ENCODE measurements at regions not wholly inside any gene's neighbourhood (a gene's known extent, or its start where the extent isn't known, plus 50 kb on each side); places are given as distances from the start of the nearest gene placed in this dataset.
"Not testable (repeated sequence)": the region's sequence is repeated elsewhere in the genome, so short reads cannot be mapped to it uniquely, and the experiment has no call there.

GRCh38 chr9:31390403-31391025 lies 993.9 kb upstream of the ACO1 start:
- DNase-seq (ENCODE audit: low read depth): no peak

DNA sequence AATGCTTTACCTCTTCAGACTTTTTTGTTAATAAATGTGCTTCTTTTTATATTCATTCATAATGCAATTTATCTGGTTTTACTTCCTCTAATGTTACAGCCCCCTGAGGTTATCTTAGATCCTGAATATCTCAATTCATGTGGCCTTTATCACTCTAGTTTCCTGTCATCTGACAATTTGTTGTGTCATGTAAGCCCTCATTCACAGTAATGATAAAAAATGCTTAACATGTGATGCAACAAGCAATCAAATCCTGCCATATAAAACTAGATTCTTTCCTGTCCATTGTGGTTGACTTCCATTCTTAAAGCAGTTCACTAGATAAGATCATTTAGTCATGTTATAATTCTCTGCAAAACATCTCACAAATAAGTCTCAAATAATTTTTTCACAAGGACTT lies 991.2 kb upstream of the ACO1 start:
- peak; percentile 9 for DNase-seq (ENCODE audit: low read depth)

- DNase-seq (ENCODE audit: low read depth): peak; percentile 35
Observed at GRCh38 chr9:31394015-31394473, 990.4 kb upstream of the ACO1 start.

DNA sequence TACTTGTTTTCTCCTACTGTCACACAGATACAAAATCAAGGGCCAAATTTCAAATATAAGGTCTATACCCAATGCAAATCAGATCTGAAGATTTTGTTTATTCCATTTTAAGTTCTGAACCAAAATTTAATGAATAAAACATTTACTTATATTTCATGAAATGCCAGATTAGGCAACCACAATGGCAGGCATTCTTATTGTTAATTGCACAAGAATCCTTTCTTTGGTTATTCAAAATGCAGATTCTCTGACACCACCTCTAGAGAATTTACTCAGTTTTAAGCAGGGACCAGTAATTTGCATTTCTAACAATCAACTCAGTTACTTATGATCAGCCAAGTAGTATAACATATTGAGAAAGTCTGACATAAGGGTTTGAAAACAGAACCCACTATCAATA lies 972.4 kb upstream of the ACO1 start:
- DNase-seq (ENCODE audit: low read depth): no peak

DNA sequence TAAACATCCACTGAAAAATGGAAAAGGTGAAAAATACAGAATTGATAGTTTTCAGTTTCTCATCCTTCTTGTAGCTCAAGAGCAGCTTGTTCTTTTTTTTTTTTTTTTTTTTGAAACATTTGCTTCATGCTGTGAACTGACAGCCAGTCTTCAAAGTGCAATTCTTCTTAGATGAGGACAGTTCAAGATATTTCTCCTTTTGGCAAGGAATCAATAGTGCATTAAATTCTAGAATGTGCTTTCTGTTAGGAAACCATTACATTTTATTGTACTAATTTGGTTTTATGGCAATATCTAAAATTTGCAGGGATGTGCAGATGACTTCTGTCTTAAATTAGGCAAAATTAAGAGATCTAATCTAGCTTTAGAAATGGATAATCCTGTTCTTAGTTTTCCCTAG lies 969.3 kb upstream of the ACO1 start:
- DNase-seq (ENCODE audit: low read depth): no peak

DNA sequence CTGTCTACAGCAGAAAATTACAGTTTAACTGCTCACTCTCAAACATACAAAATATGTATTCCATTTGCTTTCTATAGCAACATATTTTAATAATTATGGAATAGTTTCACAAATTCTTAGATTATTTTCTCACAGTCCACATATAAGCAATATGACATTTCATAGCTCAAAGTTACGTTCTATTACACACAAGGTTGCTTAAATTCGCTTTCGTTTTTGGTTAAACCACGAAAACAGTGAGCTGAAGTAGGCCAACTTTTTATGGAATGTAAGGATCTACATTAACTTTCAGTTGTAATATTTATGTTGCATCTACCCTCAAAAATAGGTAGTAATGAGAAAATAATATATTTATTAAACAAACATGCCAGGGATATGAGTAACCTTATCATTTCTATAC lies 966.0 kb upstream of the ACO1 start:
- DNase-seq (ENCODE audit: low read depth): peak; percentile 2

DNA sequence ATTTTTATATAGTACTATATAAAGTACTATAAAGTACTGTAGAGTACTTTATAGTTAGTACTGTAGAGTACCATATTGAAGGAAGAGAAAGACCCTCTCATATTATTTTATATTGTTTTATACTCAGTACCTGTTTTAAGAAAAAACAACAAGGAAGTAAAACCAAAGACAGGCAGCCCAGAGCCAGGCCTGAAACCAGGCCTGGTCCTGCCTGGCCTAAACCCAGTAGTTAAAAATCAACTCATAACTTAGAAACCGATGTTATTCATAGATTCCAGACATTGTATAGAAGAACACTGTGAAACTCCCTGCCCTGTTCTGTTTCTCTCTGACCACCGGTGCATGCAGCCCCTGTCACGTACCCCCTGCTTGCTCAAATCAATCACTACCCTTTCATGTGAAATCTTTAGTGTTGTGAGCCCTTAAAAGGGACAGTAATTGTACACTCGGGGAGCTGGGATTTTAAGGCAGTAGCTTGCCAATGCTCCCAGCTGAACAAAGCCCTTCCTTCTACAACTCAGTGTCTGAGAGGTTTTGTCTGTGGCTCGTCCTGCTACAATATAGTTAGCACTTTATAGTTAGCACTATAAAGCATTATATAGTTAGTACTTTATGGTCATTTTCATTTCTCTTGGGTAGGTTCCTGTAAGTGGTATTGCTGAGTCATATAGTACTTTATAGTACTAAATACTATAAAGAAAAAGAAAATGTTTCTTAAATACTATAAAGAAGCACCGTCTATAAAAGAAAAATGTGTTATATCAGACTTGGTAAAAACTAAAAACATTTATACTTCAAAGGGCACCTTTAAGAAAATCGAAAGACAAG lies 940.6 kb upstream of the ACO1 start:
- DNase-seq (ENCODE audit: low read depth): not testable (repeated sequence)

DNA sequence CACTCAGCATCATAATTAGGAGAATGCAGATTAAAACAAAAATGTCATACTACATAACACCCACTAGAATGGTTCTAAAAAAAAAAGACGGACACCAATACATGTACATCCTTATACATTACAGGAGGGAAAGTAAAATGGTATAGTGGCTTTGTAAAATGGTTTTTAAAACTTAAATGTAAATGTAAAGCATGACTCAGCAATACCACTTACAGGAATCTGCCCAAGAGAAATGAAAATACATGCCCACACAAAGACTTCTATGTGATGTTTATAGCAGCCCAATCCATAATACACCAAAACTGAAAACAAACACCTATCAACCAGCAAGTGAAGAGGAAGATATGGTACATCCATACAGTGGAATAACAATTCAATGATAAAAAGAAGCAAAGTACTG lies 939.1 kb upstream of the ACO1 start:
- no peak for DNase-seq (ENCODE audit: low read depth)

DNA sequence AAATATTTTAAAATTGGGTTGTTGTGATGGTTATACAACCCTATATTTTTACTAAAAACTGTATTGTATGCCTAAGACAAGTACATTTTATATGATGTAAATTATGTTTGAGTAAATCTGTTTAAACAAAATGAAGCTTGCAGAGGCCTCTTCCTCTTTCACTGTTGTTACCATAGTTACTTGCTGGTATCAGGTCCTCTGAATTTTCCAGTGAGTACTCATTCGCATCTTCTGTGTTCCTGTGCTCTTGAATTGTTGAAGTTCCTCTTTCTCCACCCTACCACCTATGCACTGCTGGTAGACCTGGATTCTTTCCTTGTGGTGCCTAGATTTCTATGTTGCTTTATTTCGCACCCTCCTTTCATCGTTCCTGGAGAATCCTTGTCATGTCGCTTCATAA lies 938.5 kb upstream of the ACO1 start:
- DNase-seq (ENCODE audit: low read depth): no peak

DNA sequence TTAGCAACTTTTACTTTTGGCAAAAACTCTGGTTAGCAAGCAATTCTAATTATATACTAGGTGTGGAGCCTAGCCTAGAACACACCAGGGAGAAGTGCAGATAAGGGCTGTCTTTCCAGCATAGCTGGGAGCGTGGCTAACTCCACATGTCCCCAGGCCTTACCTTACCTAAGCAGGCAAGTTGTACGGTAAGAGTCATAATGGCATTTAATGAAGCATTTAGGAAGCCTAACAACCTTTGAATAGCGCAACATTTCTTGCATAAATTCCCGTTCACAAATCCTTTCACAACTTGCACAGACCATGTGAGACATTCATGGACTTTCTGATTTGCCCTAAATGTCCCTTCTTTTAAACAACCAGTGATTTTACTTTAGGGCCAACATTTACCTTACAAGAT lies 917.4 kb upstream of the ACO1 start:
- DNase-seq (ENCODE audit: low read depth): no peak

DNA sequence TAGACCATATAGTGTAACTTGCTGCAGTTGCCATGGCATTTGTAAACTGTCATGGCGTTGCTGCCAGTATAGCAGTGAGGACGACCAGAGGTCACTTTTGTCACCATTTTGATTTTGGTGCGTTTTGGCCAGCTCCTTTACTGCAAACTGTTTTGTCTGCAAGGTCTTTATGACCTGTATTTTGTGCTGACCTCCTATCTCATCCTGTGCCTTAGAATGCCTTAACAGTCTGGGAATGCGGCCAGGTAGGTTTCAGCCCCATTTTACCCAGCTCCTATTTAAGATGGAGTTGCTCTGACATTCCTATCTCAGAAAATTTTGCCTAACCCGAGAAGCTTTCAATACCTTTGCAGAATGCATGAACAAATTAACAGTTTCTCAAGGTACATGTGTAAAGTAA lies 914.4 kb upstream of the ACO1 start:
- no peak for DNase-seq (ENCODE audit: low read depth)

GRCh38 chr9:31471010-31471409 lies 913.4 kb upstream of the ACO1 start:
- DNase-seq (ENCODE audit: low read depth): no peak

DNA sequence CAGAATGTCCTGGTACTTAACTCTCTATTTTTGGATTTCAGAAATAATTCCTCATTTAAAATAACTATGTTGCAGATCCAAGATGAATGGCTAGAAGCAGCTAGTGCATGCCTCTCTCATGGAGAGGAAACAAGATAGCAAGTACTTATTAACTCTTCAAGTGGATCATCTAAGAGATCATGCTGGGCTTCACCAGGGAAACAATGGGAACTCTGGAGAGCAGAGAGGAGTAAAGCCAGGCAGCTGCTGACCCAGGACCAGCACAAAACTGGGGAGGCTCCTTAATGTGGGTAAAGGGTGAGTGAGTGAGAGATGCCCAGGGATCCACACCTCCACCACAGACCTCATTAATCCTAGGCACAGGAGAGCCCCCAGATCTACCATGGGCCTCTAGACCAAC lies 897.8 kb upstream of the ACO1 start:
- no peak for DNase-seq (ENCODE audit: low read depth)

- DNase-seq (ENCODE audit: low read depth): no peak
Observed at GRCh38 chr9:31490551-31491106, 893.8 kb upstream of the ACO1 start.

- no peak for DNase-seq (ENCODE audit: low read depth)
Observed at GRCh38 chr9:31492229-31492628, 892.2 kb upstream of the ACO1 start.

DNA sequence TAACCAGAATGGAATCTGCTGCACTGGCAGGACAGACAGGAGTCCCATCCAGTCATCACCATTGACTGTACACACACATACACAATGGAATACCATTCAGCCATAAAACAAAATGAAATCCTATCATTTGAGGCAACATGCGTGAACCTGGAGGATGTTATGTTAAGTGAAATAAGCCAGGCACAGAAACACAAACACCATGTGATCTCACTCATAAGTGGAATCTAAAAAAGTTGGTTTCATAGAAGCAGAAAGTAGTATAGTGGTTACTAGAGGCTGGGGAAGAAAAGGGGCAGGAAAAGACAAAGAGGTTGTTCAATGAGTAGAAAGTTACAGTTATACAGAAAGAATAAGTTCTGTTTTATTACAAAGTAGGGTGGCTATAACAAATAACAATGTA lies 884.0 kb upstream of the ACO1 start:
- DNase-seq (ENCODE audit: low read depth): no peak

DNA sequence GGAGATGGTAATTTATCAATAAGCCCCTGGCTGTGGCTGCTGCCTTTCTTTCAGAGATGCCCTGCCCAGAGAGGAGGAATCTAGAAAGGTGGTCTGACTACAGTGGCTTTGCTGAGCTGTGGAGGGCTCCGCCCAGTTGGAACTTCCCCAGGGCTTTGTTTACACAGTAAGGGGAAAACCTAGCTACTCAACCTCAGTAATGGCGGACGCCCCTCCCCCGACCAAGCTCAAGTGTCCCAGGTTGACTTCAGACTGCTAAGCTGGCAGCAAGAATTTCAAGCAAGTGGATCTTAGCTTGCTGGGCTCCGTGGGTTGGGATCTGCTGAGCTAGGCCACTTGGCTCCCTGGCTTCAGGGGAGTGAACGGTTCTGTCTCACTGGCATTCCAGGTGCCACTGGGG lies 865.4 kb upstream of the ACO1 start:
- DNase-seq (ENCODE audit: low read depth): peak; percentile 15

DNA sequence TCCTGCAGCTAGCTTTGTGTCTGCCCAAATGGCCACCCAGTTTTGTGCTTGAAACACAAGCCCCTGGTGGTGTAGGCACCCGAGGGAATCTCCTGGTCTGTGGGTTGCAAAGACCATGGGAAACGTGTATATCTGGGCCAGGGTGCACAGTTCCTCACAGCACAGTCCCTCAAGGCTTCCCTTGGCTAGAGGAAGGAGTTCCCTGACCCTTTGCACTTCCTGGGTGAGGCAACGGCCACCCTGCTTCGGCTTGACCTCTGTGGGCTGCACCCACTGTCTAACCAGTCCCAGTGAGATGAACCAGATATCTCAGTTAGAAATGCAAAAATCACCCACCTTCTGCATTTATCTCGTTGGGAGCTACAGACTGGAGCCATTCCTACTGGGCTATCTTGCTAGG lies 865.0 kb upstream of the ACO1 start:
- no peak for DNase-seq (ENCODE audit: low read depth)

DNA sequence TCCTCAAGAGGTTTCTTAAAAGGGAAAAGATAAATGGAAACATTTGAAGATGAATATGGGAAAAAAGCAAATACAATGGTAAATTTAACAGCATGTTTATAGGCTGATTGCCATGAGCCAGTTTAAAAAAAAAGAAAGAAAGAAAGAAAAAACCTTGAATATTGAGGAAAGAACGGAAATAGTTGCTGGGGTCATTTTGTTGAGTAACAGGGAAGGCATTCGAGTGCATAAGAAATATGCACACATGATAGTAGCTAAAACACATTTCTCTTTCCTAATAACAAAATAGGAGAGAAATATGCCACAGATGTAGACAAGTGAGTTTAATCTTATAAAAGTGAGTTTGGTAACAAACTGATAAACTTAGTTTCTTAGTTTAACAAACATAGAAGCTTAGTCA lies 864.6 kb upstream of the ACO1 start:
- DNase-seq (ENCODE audit: low read depth): peak; percentile 17

DNA sequence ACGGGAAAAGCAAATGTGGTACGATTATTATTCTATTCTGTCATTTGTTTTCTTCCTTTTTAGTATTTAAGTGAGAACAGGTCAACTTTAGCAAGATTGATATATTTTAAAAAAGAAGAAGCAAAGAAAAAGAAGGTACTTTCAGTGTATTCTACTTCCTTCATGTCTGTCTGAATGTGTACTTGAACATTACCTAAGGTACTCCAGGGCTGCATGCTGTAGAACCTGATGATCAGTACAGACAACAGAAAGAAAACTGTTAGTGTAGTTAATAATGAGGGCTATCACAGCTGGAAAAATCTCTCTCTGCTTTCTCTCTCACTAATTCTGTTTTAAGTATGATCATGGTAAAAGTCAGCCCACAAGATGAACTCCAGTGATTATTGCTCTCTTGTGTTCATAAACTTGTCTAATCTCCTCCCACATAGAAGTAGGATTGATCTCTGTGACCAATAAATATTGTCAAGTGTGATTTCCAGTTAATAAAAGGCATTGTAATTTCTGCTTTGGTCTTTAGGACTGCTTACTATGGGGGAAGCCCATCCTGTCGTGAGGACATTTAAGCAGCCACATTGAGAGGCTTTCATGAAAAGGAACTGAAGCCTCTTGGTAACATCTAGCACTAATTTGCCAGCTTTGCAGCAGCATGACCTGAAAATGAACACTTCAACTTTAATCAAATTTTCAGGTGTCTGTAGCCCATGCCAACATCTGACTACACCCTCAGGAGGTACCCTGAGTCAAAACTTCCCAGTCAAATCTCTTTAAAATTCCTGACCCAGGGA lies 864.0 kb upstream of the ACO1 start:
- DNase-seq (ENCODE audit: low read depth): no peak

DNA sequence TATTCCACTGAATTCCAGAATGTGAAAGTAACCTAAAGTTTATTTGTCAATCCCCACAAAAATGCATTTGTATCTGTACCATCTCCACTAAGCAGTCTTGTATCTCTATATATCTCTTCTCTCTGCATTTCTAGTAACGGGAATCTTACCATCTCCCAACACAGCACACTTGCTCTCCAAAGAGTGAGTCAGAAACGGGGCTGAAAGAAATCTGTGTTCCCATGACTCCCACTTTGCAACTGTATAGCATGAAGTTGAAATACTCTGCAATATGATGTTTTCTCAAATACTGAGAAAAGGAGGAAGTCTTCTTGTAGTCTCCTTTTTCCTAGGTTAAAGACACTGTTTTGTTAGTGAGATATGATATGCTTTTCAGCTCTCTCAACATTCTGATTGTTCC lies 848.8 kb upstream of the ACO1 start:
- no peak for DNase-seq (ENCODE audit: low read depth)

DNA sequence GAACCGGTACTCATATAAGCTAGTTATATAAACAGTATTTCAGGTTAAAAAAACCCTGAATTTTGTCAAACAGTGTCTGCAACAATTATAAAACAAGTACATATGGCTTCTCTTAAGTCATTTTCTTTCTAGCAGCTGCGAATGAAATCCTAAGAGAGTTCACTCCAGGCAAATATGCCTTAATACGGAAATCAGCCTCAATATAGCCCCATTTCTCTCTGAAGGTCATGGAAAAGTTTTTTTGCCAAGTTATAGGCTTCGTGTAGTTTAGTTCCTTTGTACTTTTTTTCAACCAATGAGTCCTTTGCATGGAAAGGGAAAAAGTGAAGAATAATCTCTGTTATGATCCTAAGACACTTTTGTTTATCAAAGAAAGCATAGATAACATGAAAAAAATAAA lies 848.0 kb upstream of the ACO1 start:
- DNase-seq (ENCODE audit: low read depth): no peak
